Stimulated activated CD4-positive, alpha-beta T cell treated with anti-CD3 and anti-CD28 coated beads, Interleukin-1b, Interleukin-23, amount 100 ng/mL, for 4 hours (primary cell): ENCODE measurements at regions not wholly inside any gene's neighbourhood (a gene's known extent, or its start where the extent isn't known, plus 50 kb on each side); places are given as distances from the start of the nearest gene placed in this dataset.
"Not testable (repeated sequence)": the region's sequence is repeated elsewhere in the genome, so short reads cannot be mapped to it uniquely, and the experiment has no call there.

ENCODE experiments used
- DNase-seq, 2 donors: peaks; one replicate each; pipeline ENCODE4 v3.0.0-alpha.2; 2020; ENCODE audit warnings: low read depth in 2 of 2

- DNase-seq, result no peak
Measured at GRCh38 chr13:70995338-70995737, 871.7 kb downstream of the DACH1 start.

DNA sequence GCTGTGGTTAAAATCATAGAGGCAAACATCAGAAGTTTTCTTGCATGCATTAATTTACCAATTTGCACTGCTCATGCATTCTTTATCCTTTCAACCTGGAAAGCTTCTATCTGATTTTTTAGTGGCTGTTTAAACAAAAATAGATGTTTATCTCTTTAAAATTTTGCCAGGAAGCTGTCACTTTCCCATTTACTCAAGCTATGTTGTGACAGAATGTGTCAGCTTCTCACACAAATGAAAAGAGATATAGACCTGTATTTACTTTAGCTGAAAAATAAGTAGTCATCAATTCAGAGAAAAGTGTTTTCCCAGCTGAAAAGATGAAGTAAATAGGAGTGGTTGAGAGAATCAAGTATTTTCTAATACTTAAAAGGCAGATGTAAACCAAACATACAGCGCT lies 872.8 kb downstream of the DACH1 start:
- no peak for DNase-seq

DNA sequence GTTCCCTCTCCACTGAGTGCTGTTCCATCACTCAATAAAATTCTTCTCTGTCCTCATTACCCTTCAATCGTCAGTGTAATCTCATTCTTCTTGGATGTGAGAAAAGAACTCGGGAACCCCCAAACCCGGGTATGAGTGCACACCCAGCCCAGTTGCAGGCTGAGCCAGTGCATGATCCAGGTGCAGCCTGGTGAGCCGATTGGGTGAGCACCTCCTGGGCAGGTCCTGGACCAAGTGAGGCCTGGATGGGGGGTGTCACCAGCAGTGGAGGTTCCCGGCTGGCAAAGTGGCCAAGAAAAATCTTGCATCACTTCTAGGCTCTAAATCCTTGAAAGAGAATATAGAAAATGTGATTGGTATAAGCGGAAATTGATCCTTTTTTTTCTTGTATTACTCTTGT lies 878.8 kb upstream of the KLHL1 start:
- DNase-seq, result no peak

GRCh38 chr13:70985371-70985770 lies 877.1 kb upstream of the KLHL1 start:
- no peak for DNase-seq

GRCh38 chr13:70981219-70981618 lies 873.0 kb upstream of the KLHL1 start:
- not testable (repeated sequence) for DNase-seq

DNA sequence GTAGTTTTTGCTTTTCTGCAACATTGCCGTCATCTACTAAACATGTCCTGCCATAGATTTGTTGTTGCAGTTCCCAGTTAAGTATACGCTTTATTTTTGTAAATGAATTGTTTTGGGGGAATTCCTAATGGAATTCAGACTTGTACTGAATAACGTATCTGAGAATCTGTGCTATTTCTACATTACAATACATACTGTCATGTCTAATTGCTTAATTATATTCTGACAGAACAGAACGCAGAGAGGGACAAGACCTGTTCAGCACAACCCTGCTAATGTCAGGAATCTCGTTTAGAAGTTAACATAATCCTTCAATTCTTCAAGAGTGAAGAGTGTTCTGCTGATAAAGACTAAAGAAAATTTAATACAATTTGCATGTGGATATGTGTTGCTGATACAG lies 861.1 kb upstream of the KLHL1 start:
- no peak for DNase-seq

DNA sequence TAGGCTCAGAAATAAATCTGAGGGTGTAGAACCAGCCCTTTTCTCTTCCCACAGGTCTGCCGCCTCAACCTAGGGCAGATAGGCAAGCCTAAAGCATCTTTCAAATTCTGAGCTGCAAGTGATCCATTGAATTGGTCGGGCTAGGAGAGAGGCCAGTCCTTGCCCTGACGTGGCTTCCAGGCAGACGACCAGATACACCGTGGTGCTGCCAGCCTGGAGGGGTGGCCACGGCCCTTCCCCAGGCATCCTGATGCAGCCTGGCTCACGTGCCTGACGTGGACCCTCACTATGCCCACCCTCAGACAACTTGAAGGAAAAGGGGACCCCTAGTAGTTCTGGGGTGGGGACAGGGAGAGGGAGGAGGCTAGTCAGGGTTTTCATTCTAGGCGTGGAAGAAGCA lies 859.3 kb upstream of the KLHL1 start:
- no peak for DNase-seq

- DNase-seq, result no peak
Measured at GRCh38 chr13:70964874-70965273, 856.6 kb upstream of the KLHL1 start.

GRCh38 chr13:70964124-70964523 lies 855.9 kb upstream of the KLHL1 start:
- no peak for DNase-seq

- no peak for DNase-seq
Measured at GRCh38 chr13:70960841-70961443, 852.7 kb upstream of the KLHL1 start.

- no peak for DNase-seq
Measured at GRCh38 chr13:70959035-70959775, 851.0 kb upstream of the KLHL1 start.

- DNase-seq, result no peak
Measured at GRCh38 chr13:70955887-70956286, 847.6 kb upstream of the KLHL1 start.

GRCh38 chr13:70950664-70951063 lies 842.4 kb upstream of the KLHL1 start:
- no peak for DNase-seq

GRCh38 chr13:70945506-70945905 lies 837.3 kb upstream of the KLHL1 start:
- no peak for DNase-seq

- no peak for DNase-seq
Measured at GRCh38 chr13:70941454-70941853, 833.2 kb upstream of the KLHL1 start.

DNA sequence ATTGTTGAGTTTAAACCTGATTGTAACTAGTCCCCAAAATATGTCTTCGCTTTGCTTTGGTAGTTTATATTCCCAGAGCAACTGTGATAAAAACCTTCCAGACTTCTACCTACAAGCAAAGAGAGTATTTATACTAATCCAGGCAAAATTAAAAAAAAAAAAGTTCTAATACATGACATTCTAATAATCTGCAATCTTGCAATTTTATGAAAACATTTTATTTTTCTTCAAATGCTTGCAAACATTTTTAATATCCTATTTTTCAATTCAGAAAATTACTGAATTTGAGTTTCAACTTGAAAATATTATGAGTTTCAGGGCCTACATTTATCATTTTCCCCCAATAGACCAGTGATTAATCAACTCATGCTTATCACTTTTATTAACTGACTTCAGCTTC lies 830.2 kb upstream of the KLHL1 start:
- no peak for DNase-seq

- DNase-seq, result no peak
Measured at GRCh38 chr13:70932511-70932910, 824.3 kb upstream of the KLHL1 start.

DNA sequence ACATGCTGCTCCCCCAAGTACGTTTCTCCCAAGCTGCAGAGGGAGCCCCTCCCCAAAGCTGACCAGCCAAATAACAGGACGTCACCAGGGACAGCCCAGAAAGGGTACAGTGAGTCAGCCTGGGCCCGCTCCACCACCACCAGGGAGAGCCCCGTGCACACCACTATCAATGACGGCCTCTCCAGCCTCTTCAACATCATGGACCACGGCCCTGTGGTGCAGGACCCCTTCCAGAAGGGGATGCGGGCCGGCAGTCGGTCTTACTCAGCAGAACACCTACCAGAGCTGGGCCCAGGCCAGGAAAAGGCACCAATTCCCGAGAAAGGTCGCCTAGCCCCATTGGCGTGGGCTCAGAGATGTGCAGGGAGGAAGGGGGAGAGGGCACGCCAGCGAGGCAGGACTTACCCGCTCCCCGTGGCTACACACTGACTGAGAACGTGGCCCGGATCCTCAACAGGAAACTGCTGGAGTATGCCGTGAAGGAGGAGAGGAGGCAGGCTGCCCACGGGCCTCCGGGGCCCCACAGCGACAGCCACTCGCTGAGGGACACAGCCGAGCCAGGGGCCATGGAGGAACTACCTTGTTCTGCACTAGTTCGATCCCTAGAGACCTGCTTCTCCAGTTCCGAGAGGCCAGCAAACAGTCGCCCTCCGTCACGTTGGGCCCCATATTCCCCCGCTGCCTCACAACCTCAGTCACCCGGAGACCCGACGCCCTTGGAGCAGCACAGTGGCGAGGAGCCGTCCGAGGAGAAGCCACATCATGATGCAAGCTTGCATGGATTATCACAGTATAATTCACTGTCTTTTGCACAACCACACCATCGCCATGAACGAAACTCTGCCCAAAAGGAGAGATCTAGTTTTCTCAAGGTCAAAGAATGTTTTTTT lies 815.9 kb upstream of the KLHL1 start:
- DNase-seq, result no peak

- no peak for DNase-seq
Measured at GRCh38 chr13:70911286-70911685, 803.0 kb upstream of the KLHL1 start.

GRCh38 chr13:70908795-70909194 lies 800.5 kb upstream of the KLHL1 start:
- DNase-seq, result no peak

GRCh38 chr13:70905035-70905434 lies 796.8 kb upstream of the KLHL1 start:
- DNase-seq, result no peak

DNA sequence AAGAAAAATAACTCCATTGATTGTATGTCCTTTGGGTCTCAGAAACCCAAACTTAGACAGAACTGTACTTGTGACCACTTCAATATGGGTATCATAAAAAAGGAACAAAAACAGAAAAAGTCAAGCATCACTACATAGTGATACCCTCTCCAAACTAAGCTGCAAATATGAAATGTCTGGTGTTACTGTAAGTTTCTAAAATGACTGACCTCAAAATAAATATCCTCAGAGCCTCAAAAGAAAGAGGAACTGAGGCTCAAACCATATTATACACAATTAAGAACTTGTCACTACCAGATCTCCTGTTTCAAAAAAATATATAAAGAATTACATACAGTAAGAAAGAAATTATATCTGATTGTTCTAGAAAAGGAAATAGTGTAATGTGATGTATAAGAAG lies 787.9 kb upstream of the KLHL1 start:
- no peak for DNase-seq

DNA sequence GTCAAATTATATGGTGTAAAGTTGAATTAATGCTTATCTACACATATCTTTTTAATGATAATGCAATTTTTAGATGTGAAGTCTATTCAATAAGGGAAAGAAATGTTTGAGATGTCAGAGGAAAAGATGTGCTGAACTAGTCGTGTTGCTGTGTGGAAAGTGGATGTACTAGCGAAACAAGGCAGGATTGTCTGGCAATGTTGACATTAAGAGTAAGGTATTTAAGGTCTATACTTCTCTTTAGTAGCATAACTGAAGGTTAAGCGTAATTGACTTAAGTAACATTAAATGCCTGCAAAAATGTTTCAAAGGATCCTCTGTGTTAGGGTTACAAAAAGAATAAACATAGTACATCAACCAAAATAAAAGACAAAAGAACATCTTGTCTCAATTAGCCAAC lies 787.3 kb upstream of the KLHL1 start:
- DNase-seq, result no peak
